ENCODE measurements at regions not wholly inside any gene's neighbourhood (a gene's known extent, or its start where the extent isn't known, plus 50 kb on each side); places are given as distances from the start of the nearest gene placed in this dataset.

DNA sequence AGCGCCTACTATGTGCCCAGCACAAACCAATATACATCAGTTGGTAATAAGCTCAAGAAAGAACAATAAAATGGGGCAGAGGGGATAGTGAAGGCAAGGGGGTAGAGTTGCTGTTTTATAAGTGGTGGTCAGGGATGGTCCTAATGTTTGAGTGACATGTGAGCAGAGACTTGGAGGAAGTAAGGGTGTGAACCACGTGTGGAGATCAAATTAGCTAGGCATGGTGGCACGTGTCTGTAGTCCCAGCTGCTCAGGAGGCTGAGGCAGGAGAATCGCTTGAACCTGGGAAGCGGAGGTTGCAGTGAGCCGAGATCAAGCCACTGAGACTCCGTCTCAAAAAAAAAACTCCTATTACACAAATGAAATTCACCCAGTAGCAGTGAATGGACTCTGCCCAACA, 56.5 kb downstream of the IRX6 start:
- no peak for DNase-seq (ENCODE audit: low read depth, low spot score)
- in situ Hi-C loops (cut with HindIII; ENCODE audit: low pct_unique_long_range_greater_than_20kb, low sequenced_read_pairs), result no loop called here

DNA sequence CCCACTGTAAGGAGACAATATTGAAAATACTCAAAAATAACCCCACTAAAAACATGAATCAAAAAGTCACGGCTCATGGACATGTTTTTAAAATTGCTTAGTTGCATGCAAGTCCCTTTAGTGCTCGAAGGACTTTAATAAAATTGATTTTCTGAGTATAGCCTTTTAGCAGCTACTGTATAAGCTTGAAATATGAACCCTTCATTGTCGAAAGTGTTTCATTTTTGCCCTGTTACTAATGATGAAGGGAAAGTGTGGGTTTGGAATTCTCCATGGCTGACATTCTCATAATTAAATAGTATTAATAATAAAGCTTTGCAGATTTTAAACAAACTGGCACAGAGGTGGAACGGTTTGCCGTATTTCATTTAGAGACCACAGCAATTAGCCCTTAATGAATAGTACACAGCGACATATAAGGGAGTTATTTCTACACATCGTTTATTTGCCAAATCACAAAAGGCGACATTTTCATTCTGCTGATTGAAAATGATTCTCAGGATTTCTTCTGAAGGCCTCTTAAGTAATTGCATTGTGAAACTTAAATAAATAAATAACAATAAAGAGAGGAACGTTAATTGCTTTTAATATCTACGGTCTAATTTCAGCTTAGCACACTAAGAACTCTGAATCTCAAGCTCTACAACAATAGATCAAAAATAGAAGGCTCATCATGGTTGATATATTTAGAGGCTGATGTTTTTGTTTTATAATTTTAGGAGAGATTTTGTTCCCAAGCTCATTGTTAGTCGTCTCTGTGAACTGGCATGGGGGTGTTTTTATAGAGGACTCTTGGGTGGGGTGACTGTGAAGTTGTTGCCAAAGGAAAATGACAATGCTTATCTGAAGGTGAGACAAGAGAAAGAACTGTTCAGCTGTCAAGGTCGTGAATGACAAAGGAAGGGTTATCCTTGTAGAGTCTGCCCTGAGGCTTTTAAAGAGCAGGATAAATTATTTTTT, 60.6 kb downstream of the IRX6 start:
- in situ Hi-C loops (cut with HindIII; ENCODE audit: low pct_unique_long_range_greater_than_20kb, low sequenced_read_pairs), result no loop called here

DNA sequence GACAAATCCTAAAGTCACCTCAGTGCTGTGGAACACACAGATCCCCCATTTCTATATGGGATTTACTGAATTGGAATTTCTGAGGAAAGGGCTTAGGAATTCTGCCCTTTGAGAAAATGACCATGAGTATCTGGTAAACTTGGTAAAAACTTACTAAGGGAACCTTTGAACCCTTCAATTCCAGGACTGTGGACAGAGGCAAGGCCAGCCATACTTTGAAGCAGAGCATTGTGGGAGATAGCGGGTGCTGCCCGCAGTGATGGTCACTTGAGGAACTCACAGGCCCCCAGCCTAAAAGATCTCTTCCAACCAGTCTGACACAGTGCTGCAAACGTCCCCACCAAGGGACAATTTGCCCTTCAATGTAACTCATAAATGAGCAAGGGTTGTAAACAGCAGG, 61.4 kb downstream of the IRX6 start:
- in situ Hi-C loops (cut with HindIII; ENCODE audit: low pct_unique_long_range_greater_than_20kb, low sequenced_read_pairs), result no loop called here
- no peak for DNase-seq (ENCODE audit: low read depth, low spot score)

More for the DNA sequence above, 60.6 kb downstream of the IRX6 start:
- DNase-seq (ENCODE audit: low read depth, low spot score), result no peak

DNA sequence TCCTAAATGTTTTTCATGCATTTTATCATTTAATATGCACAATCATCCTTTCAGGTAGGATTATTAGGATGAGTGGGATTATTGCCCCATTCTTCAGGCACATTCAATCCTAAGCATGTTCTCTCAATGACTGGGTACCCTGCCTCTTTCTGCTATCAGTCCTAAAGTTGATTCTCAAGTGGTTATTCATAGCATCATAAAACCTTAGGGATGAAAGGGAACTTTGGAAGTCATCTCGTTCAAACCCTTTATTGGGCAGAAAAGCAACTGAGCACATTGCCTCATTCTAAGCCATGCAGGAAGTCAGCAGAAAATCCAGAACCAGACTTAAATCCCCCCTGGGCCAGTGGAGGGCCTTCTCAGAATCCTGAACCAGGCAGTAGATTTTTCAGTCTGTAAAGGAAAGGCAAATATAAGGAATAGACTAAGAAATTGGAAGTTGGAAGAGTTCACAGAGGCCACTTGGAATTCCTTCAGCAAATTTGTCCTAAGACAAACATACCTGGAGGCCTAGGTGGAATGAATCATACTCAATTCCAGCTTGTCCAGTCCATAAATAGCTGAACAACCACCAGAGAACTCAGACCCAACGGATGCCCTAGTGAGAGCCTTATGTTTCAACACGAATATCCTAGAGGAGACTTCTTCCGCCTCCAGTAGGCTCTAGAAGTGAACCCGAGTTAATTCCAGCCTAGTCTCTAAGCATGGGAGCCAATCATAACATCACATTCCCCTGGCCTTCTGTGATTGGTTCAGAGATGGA, 62.7 kb downstream of the IRX6 start:
- in situ Hi-C loops (cut with HindIII; ENCODE audit: low pct_unique_long_range_greater_than_20kb, low sequenced_read_pairs), result no loop called here
- DNase-seq (ENCODE audit: low read depth, low spot score), result no peak

DNA sequence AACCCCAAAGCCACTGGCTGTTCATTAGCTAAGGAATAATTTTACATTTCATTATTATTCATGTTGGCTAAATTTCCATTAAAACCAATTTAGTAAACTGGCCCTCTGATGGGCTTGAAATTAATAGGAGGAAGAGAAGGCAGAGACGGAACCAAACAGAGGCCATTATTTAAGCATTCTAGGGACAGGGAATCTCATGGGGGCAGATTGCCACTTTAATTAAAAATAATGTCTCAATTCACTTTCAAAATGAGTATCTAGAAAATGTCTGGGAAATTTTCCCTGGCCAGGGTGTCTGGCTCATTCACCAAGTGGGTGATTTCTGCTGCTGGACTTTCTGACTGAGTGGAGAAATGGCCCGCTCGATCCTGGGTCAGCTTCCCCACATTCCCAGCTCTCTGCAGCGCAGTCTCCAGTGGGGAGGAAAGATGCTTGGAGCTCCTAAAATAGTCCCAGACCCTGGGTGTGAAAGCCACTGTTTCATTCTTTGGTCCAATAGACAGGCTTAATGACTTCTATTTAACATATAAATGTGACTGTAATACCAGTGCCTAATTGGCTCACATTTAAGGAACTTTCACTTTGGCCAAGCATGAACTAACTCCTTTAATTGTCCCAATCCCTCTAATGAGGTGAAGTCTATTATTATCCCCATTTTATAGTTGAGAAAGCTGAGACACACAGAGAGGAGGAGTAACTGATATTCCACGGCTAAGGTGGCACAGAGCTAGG, 64.3 kb downstream of the IRX6 start:
- no peak for DNase-seq (ENCODE audit: low read depth, low spot score)
- in situ Hi-C loops (cut with HindIII; ENCODE audit: low pct_unique_long_range_greater_than_20kb, low sequenced_read_pairs), result no loop called here

DNA sequence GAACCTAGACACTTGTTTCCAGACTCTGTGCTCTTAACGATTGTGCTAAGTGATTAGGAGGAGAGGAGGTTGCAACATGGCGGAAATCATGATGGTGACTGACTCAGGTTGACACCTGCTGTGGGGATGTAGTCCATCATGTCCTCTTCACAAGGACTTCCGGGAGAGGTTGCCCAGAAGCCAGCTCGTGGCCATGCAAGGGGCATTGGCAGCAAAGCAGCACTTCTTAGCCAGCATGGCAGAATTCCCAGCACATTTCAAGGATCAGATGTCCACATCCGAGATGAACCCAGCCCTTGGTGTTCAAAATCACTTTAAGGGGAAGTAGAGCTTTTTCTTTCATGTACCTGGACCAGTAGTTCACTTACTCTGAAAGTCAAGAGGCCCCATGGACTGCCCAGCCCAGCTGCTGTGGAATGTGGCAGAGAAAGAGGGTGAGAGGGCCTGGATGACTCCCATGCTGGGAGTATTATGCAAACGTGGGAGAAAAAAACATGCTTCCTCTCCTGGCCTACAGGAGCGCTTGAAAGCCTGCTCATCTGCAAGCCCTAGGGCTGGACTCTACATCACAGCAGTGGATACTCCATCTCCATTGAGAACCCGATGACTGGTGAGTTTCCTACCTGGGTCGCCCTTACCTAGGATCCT, 65.5 kb downstream of the IRX6 start:
- in situ Hi-C loops (cut with HindIII; ENCODE audit: low pct_unique_long_range_greater_than_20kb, low sequenced_read_pairs), result no loop called here
- no peak for DNase-seq (ENCODE audit: low read depth, low spot score)

DNA sequence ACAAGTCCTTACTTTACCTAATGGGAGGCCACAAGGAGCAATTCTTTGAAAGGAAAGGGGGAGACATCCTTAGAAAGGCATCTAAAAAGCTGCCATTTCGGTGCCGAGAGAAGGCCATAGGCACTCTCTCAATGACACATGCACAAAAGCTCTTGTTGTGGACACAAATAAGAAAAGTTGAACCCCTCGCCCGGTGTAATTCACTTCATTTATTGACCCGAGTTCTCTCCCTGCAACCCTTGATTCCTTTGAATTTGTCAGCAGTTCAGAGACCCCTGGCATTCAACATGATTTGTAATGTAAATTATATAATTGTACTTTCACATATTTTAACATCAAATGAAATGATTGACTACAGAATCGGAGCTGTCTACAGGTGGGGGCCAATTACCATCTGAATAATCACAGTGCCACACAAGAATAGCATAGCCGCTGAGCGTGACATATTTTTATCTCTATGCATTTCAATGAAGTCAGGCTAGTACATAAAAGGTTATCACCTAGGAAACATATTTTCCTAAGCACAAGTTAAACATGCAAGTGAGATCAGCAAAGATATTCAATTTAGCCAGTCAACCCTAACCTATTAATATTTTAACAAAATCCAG, 66.7 kb downstream of the IRX6 start:
- in situ Hi-C loops (cut with HindIII; ENCODE audit: low pct_unique_long_range_greater_than_20kb, low sequenced_read_pairs), result no loop called here
- DNase-seq (ENCODE audit: low read depth, low spot score), result no peak

DNA sequence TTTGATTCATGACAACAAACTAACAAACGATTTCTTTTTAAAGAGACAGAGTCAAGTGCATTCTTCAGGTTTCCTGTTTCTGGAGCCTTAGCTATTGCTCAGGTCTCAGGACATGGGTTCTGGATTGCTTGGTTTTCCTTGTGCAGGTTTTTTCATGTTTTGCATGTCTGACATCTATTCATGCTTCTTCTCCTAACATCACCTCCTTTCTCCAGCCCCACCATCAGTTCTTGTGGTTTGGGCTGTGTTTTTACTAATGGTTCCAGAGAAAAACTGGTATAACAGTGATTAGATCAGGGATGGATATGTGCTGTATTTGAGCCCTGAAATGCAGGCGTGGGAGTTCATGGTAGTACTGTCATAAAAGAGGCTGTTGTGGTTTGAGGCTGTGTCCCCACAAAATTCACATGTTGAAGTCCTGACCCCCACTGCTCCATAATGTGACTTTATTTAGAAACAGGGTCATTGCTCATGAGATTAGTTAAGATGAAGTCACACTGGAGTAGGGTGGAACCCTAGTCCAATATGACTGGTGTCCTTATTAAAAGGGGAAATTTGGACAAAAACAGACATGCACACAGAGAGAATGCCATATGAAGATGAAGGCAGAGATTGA, 67.9 kb downstream of the IRX6 start:
- in situ Hi-C loops (cut with HindIII; ENCODE audit: low pct_unique_long_range_greater_than_20kb, low sequenced_read_pairs), result no loop called here
- no peak for DNase-seq (ENCODE audit: low read depth, low spot score)

DNA sequence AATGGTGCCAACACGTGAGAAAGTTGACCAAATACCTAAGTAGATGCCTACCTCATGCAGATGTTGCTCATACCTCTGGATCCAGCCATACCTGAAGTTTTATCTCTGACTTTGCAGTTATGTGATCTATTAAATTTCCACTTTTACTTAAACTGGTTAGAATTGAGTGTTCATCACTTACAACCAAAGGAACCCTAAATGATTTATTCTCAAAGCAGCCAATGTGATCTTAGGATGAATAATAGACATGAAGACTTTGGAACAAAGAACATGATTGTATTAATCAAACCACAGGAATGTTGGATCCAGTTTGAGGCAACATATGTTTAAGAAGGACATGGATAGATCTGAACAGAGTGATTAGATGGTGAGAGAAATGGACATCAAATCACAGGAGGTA, 68.7 kb downstream of the IRX6 start:
- in situ Hi-C loops (cut with HindIII; ENCODE audit: low pct_unique_long_range_greater_than_20kb, low sequenced_read_pairs), result no loop called here
- peak; percentile 56 for DNase-seq (ENCODE audit: low read depth, low spot score)

DNA sequence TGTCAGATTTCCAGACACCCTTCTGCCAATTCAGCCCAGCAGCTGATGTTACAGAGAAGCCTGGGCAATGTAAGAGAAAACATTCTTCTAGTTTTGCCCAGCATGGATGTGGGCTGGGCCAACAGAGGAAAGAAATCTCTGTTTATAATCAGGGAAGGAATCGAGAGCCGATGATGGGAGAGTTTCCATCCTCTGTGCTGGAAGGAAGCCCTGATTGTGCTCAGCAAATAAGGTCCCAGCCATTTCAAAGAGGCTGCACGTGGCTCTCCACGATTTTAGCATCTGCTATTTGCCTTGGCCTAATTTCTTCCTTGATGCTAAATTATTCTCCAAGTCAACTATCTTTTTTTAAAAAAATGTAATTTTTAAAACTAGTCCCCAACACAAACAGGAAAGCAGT, 70.0 kb downstream of the IRX6 start:
- in situ Hi-C loops (cut with HindIII; ENCODE audit: low pct_unique_long_range_greater_than_20kb, low sequenced_read_pairs), result no loop called here
- DNase-seq (ENCODE audit: low read depth, low spot score), result no peak

DNA sequence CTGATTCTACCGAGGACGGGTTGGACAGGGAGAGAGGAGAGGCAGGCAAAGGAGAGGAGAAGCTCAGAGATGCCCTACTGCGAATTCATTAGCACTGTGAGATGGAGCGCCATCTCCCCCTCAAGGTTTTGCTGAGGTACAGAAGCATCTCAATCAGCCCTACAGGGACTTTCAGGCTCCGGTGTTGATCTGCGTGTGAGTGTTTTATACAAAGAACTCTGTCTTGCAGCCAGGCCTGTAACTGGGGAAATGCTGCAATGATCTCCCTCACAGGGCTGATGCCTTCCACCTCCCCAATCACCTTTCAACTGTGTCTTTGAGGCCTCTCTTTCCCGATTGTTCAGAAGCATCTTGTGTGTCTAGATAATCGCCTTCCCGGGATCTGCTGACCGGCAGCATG, 74.8 kb downstream of the IRX6 start:
- peak; percentile 69 for DNase-seq (ENCODE audit: low read depth, low spot score)
- in situ Hi-C loops (cut with HindIII; ENCODE audit: low pct_unique_long_range_greater_than_20kb, low sequenced_read_pairs), result no loop called here

DNA sequence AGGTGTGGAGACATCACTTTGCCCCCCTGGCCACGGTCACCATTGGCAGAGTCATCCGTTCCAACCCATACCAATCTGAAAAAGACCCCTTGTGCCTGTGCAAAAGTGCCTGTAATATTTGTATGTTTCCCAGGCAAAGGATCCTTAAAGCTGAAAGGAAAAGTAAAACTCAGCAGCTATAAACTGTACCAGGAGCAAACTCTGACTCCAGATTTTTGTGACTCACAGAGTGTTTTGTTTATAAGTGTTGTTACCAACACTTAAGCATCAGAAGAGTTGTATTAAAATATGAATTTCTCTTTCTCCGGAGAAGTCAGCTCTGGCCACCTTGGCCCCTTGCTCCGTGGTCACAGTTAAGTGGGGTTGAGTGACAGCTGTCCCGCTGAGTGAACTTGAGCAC, 75.9 kb downstream of the IRX6 start:
- DNase-seq (ENCODE audit: low read depth, low spot score), result no peak
- in situ Hi-C loops (cut with HindIII; ENCODE audit: low pct_unique_long_range_greater_than_20kb, low sequenced_read_pairs), result no loop called here

DNA sequence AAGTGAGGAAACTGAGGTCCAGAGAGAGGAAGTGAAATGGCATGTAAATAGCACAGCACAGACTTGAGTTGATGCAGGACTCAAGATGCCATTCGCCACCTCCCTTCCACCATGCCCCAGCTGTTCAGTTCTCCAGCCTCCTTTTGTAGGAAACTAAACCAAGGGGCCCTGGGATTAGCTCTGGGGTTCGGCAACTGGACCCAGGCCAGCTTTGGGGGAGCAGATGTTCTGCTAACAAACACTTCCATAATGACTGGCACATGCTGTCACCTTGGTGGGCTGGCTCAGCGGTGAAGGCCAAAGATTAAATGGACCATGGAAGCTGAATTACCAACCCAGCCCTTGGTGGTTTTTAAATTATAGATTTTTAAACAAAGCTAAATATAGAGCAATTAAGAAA, 77.0 kb downstream of the IRX6 start:
- DNase-seq (ENCODE audit: low read depth, low spot score), result no peak
- in situ Hi-C loops (cut with HindIII; ENCODE audit: low pct_unique_long_range_greater_than_20kb, low sequenced_read_pairs), result no loop called here

DNA sequence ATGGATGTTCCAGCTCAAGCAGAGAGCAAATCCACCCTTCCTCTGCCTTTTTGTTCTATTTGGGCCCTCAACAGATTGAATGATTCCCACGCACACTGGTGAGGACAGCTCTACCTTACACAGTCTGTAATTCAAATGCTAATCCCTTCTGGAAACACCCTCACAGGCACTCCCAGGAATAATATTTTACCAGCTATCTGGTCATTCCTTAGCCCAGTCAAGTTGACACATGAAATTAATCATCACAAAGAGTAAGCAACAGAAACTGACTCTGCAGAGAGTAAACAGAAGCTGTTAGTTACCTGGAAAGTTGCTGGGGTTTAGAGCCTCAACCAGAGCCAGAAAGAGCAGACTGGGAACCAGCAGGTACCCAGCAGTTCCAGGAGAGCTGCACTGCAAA, 75.5 kb upstream of the MMP2 start:
- in situ Hi-C loops (cut with HindIII; ENCODE audit: low pct_unique_long_range_greater_than_20kb, low sequenced_read_pairs), result no loop called here
- DNase-seq (ENCODE audit: low read depth, low spot score), result no peak

DNA sequence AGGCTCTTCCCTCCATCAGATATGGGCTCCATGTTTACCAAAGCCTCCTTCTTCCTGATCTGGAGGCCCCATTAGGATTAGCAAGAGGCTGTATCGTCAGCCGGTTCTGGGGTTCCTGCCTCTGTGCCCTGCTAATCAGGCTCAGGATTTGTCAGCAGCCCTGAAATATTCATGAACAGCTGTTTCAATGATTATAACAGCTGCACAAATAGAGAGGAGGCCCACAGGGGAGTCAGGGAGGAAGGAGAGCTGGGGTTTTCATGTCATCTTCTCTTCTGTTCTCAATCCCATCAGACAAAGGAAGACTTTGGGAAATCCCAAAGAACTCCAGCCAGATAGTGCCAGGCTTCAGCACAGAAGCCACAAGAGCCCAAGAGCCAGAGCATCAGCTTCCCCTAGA, 72.3 kb upstream of the MMP2 start:
- in situ Hi-C loops (cut with HindIII; ENCODE audit: low pct_unique_long_range_greater_than_20kb, low sequenced_read_pairs), result no loop called here
- no peak for DNase-seq (ENCODE audit: low read depth, low spot score)

DNA sequence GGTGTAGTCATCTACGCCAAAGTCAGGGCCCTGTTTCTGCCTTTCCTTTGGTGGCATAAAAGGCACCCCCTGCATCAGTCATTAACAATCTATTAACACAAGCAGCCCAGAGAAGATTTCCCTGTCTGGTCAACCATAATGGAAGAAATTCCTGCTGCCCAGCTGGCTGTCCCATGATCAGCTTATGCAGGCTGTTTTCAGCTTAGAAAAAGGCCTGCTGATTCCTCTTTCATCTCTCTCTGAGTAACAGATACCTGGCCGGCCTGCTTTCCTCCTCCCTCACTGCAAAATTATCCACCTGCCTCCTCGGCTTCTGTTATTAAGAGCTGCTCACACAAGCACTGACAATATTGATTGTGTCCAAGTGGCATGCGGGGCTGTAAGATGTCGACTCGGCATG, 70.3 kb upstream of the MMP2 start:
- no peak for DNase-seq (ENCODE audit: low read depth, low spot score)
- in situ Hi-C loops (cut with HindIII; ENCODE audit: low pct_unique_long_range_greater_than_20kb, low sequenced_read_pairs), result no loop called here

DNA sequence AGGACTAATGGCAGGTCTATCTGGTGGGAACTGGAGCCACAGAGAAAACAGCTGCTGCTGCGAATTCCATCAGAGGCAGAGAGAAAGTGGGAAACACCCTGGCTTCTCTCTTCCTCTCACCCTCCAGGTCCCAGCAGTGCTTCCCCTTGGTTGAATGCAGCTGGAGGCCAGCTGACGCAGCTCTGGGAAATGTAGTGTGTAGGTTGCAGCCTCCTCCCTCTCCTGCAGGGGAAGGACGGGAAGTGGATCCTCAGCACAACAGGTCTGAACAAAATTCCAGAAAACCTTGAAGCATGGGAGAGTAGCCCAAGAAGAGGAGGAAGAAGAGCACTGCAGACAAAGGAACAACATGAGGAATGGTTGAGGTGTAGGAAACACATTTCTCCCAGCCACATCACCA, 67.8 kb upstream of the MMP2 start:
- DNase-seq (ENCODE audit: low read depth, low spot score), result no peak
- in situ Hi-C loops (cut with HindIII; ENCODE audit: low pct_unique_long_range_greater_than_20kb, low sequenced_read_pairs), result no loop called here

All from SK-MEL-5 (cell line).